Breast epithelium (tissue), 3 donors: ENCODE measurements at regions not wholly inside any gene's neighbourhood (a gene's known extent, or its start where the extent isn't known, plus 50 kb on each side); places are given as distances from the start of the nearest gene placed in this dataset.

Experiments used
- POLR2A ChIP-seq: fragments of 450-650 bp; IDR thresholded peaks from one replicate; pipeline ENCODE4 v1.6.1; 2016; ENCODE audit warnings: antibody characterized with exemption, mild to moderate bottlenecking, moderate library complexity
- TF ChIP-seq, protein P1 (sequence below), 3 donors: fragments of 450-650 bp; IDR thresholded peaks; one replicate each; pipeline ENCODE4 v1.5.1; 2016 to 2017; ENCODE audit warnings: antibody characterized with exemption in 3 of 3, mild to moderate bottlenecking in 3 of 3, moderate library complexity in 3 of 3

DNA sequence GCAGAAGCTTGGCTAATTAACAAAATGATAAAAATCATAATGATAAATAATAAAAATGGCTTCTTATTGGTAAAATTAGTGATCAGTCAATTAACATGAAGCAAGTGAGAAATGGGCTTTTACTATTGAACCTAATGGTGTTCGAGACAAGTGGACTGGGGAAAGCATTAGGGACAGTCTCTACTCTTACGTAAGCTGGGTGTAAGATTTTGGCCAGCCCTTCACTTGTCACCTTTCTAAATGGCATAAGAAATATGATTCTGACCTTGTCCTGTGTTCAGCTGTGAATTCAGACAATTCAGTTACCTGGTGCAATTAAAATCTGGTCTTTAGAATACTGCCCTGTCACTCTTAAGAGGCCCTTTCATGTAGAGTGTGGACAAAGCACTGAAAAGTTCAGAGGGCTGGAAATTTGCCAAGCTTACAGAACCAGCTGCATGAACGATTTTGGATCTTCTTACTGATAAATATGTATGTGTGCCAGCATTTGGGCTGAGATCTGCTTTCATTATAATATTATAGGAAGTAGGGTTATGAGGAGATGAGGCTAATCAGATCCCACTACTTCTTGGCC lies 115.9 kb downstream of the QRSL1 start:
- TF ChIP-seq, protein P1, sequence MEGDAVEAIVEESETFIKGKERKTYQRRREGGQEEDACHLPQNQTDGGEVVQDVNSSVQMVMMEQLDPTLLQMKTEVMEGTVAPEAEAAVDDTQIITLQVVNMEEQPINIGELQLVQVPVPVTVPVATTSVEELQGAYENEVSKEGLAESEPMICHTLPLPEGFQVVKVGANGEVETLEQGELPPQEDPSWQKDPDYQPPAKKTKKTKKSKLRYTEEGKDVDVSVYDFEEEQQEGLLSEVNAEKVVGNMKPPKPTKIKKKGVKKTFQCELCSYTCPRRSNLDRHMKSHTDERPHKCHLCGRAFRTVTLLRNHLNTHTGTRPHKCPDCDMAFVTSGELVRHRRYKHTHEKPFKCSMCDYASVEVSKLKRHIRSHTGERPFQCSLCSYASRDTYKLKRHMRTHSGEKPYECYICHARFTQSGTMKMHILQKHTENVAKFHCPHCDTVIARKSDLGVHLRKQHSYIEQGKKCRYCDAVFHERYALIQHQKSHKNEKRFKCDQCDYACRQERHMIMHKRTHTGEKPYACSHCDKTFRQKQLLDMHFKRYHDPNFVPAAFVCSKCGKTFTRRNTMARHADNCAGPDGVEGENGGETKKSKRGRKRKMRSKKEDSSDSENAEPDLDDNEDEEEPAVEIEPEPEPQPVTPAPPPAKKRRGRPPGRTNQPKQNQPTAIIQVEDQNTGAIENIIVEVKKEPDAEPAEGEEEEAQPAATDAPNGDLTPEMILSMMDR (IDR thresholded peaks at IDR 0.05): no peak
- no peak for TF ChIP-seq POLR2A
